HG02973 (cell line): ENCODE measurements at regions not wholly inside any gene's neighbourhood (a gene's known extent, or its start where the extent isn't known, plus 50 kb on each side); places are given as distances from the start of the nearest gene placed in this dataset.
"Not testable (repeated sequence)": the region's sequence is repeated elsewhere in the genome, so short reads cannot be mapped to it uniquely, and the experiment has no call there.

Experiments used
- ATAC-seq: cut with Tn5 transposase; IDR thresholded peaks from one replicate; pipeline ENCODE4 v1.9.1; 2021; ENCODE audit warnings: moderate library complexity; ENCODE audit not compliant: unreplicated experiment

DNA sequence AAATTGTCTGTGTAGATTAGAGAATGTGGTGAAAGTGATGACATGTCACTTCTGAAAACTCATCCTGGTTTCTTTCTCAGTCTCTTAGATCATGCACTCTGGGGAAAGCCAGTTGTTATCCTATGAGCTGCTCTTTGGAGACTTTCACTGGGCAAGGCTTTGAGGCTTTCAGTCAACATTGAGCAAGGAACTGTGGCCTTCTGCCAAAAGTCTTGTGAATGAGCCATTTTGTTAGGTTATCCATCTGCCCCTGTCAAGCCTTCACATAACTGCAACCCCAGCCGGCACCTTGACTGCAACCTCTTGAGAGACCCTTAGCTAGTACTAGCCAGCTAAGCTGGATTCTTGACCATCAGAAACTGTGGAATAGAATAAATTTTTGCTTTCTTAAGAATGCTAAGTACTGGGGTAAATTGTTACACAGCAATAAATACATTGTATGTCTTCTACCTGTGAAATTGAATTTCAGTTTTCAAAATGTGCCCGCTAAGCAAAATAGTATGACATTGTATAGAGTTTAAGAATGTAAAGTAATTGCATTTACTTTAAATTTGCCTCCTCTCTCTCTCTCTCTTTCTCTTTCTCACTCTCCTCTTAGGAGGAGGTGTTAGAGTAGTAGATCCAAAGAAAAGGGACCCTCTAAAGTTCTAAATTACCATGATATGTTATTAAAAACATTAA lies 1273.0 kb downstream of the RAPGEF2 start:
- no peak for ATAC-seq

DNA sequence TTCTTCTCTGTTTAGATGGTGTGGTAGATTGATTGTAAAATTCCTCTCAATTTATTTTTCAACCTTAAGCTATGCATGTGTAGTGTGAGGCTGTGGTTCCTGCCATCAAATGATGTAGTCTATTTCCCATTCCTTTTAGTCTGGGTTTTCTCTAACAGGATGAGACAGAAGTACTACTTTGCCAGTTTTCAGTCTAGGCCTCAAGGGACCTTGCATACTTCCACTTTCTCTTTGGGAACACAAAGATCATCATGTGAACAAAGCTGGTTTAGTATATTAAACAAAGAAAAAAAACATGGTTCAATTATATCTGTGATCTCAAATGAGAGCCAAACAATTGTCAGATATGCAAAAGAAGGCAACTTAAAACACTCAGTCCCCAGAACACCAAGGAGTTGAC lies 1284.0 kb downstream of the RAPGEF2 start:
- ATAC-seq, result no peak

DNA sequence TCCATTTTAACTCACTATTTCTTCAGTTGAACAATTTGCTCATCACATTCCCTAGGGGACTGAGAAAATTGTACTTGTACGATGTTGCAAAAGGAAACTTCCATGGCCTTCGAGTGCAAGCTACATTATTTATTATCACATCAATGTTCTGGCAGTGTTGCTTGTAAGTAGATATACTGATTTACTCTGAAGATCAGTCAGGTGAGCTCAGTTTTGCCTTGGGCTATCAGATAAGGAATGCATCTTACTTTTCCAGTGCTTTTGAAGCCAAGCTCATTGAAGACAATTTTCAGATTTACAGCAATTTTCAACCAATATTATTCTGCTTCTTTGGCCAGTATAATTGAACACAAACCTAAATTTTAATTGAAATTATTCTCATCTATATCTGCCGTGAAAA lies 1296.9 kb downstream of the RAPGEF2 start:
- ATAC-seq, result no peak

GRCh38 chr4:160403081-160403480 lies 1300.2 kb downstream of the RAPGEF2 start:
- no peak for ATAC-seq

GRCh38 chr4:160406263-160406825 lies 1303.5 kb downstream of the RAPGEF2 start:
- ATAC-seq, result no peak

DNA sequence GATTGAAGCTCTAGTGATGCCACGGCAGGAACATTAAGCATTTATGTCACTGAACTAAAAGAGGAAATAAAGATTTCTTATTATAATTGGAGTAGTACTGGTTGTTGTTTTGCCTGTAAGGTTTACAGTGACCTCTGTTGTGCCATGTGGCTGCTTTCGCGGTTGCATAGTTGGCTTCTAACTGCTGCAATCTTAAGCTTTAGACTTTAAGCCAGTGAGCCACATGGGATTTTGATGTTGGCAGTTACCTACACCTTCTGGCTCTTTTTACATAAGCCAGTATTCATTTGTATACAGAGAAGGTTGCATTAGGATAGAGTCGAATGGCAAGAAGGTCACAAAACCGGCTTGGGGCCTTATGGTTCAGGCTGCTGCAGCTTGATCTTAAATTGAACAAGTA lies 1311.6 kb downstream of the RAPGEF2 start:
- ATAC-seq, result no peak

DNA sequence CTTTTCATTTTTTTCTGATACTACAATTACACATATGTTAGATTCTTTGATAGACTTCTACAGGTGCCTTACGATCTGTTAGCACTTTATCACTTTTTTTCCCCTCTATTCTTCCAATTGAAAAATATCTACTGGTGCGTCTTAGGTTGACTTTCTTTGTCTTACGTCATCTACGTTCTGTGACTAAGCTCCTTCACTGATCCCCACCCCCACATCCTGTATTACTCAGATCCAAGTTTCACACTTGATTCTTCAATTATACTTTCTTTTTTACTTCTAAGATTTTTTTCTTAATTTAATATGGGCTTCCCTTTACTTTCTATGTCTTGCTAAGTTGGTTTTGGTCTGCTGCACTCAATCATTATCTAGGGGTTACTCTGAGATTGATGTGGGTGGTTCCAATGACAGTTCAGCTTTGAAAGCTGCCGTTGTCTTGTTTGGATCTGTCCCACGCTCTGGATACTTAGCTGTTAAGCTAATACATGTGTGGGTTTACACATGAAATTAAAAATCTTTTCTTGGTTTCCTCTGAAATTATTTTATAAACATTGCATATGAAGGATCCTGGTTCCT lies 1321.1 kb downstream of the RAPGEF2 start:
- ATAC-seq, result no peak

DNA sequence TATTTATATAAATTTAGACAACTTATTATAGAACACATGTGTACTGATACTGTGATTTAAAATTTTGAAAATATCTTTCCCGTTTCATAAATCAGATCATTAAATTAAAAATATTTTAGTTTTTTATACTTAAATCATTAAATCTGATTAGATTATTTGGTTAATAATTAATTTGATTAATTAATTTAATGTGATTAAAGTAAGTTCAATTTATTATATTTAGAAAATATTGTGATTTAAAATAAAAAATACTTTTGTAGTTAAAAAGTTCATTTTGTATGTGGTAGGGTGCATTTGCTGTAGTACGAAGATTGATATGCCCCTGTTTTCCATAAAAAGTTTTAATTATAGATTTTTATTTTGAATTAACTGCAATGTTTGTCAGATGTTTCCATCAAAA lies 1323.4 kb downstream of the RAPGEF2 start:
- ATAC-seq, result no peak

GRCh38 chr4:160450876-160451275 lies 1348.0 kb downstream of the RAPGEF2 start:
- no peak for ATAC-seq

DNA sequence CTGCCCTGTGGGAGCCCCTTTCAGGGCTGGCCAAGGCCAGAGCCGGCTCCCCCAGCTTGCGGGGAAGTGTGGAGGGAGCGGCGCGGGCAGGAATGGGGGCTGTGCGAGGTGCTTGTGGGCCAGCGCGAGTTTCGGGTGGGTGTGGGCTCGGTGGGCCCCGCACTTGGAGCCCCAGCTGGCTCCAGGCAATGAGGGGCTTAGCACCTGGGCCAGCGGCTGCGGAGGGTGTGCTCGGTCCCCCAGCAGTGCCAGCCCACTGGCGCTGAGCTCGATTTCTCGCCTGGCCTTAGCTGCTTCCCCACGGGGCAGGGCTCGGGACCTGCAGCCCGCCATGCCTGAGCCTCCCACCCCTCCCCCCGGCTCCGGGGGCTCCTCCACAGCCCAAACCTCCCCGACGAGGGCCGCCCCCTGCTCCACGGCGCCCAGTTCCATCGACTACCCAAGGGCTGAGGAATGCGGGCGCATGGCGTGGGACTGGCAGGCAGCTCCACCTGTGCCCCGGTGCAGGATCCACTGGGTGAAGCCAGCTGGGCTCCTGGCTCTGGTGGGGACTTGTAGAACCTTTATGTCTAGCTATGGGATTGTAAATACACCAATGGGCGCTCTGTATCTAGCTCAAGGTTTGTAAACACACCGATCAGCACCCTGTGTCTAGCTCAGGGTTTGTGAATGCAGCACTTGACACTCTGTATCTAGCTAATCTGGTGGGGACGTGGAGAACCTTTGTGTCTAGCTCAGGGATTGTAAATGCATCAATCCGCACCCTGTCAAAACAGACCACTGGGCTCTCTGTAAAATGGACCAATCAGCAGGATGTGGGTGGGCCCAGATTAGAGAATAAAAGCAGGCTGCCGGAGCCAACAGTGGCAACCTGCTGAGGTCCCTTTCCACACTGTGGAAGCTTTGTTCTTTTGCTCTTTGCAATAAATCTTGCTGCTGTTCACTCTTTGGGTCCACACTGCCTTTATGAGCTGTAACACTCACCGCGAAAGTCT lies 1379.1 kb downstream of the RAPGEF2 start:
- not testable (repeated sequence) for ATAC-seq

DNA sequence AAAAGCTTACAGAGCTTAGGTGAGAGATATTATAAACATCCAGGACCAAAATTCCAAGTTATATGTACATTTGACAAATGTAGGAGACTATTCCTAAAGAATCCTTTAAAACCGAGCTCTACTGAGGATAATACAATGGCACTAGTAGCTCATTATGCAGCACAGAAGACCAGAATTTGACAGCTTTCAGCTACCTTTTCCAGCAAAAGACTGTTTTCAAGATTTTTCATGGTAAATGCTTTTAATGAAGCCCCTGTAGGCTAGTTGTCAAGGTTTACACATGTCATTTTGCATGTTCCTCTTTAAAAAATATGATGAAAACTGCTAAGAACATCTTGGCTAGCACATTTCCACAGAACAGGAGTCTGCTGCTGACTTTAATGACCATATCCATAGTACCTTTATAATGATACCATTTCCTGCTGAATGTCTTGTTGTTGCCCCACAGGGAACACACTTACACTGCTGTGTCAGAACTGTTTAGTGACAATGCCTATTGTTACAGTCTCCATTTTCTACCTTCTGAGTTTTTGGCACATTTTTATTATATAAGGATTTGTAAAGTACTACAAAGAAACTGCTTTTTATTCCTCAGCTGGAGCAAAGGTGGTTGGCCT lies 1382.3 kb downstream of the RAPGEF2 start:
- no peak for ATAC-seq

DNA sequence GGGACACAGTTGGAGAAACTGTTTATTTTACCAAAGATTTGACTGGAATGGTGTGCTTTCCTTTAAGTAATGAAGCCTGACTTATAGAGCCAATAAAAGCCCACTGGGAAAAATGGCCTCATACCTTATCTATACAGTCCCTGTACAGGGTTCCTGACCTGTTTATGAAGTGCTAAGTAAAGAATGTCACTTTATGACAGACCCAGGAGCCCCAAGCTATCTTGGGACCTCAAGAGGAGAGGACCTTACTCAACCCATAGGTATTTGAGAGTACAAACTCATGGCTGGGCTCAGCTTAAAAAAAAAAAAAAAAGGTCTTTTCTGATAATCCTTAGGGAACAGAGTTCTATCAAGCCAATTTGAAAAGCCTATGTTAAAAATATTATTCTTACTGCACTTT lies 1389.3 kb downstream of the RAPGEF2 start:
- ATAC-seq, result no peak

DNA sequence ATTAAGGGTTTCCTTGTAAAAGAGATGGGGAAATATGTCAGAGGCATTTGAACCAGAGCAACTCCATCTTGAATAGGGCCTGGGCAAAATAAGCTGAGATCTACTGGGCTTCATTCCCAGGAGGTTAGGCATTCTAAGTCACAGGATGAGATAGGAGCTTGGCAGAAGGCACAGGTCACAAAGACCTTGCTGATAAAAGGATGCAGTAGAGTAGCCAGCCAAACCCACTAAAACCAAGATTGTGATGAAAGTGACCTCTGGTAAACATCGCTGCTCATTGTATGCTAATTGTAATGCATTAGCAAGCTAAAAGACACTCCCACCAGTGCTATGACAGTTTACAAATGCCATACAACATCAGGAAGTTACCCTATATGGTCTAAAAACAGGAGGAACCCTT lies 1390.3 kb downstream of the RAPGEF2 start:
- ATAC-seq, result no peak

DNA sequence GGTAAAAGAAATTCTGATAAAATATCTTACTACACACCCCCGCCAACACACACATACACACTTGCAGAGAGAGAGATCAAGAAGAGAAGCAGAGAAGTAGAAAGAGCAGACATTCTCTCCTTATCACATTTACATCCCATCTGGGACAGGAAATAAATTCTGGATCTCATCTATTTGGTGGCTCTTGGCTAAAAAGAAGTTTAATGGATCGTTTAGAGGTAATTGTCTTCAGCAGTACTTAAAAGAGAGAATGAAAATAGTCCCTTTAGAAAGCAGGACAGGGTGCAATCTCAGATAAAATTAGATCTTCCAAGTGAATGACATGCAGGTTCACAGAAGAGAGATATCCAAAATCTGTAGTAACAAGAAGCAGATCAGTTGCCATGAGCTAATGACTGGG lies 1392.5 kb downstream of the RAPGEF2 start:
- ATAC-seq, result no peak

- no peak for ATAC-seq
These were observed 1395.3 kb downstream of the RAPGEF2 start for GRCh38 chr4:160498211-160498610.

DNA sequence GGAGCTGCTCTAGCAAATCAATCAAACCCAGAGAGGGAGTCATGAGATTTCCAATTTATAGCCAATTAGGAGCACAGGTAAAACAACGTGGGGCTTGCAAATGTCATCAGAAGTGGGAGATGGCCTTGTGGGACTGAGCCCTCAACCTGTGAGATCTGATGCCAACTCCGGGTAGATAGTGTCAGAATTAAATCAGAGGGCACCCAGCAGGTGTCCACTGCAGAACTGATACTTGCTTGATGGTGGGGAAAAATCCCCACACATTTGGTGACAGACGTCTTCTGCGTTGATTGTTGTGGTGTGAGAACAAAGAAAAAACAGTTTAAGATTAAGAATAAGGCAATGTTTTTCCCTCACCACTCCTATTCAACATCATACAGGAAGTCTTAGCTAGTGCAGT lies 1402.8 kb downstream of the RAPGEF2 start:
- ATAC-seq, result no peak

GRCh38 chr4:160510928-160511327 lies 1408.0 kb downstream of the RAPGEF2 start:
- ATAC-seq, result no peak

GRCh38 chr4:160514126-160514525 lies 1411.2 kb downstream of the RAPGEF2 start:
- no peak for ATAC-seq

GRCh38 chr4:160523231-160523630 lies 1420.4 kb downstream of the RAPGEF2 start:
- no peak for ATAC-seq

DNA sequence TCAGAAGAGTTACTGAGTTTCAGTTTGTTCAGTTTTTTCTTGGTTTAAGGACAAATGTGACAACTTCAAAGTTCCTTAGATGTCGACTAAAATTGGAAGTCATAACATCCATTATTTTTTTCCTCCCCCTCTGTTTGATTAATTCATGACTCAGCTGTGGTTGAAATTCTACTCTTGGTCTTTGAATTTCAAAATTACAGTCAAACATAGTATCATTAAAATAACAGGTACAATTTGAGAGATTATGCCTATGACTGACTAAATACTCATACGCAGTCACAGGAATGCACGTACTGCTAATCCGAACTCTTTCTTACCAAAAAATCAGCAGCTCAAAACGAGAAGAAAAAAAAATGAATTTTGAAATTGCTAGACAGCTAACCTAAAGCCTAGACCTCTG lies 1434.8 kb downstream of the RAPGEF2 start:
- no peak for ATAC-seq

- no peak for ATAC-seq
These were observed 1443.3 kb downstream of the RAPGEF2 start for GRCh38 chr4:160546201-160546600.
